Mesenteric fat pad (tissue), 1 donor: ENCODE measurements at regions not wholly inside any gene's neighbourhood (a gene's known extent, or its start where the extent isn't known, plus 50 kb on each side); places are given as distances from the start of the nearest gene placed in this dataset.
A peak's percentile ranks its signal among the peaks of the same experiment; 100 is the strongest.
"Not testable (repeated sequence)": the region's sequence is repeated elsewhere in the genome, so short reads cannot be mapped to it uniquely, and the experiment has no call there.

ENCODE experiments used
- DNase-seq: peaks from one replicate; pipeline ENCODE4 v3.0.0-alpha.2; 2020; ENCODE audit warnings: low spot score
- donor health status: DM: yes; HTN: yes; CAD: no.

- no peak for DNase-seq
Measured at GRCh38 chr4:189843413-189844009, 97.2 kb upstream of the FRG1 start.

- no peak for DNase-seq
Measured at GRCh38 chr4:189845145-189845846, 95.4 kb upstream of the FRG1 start.

DNA sequence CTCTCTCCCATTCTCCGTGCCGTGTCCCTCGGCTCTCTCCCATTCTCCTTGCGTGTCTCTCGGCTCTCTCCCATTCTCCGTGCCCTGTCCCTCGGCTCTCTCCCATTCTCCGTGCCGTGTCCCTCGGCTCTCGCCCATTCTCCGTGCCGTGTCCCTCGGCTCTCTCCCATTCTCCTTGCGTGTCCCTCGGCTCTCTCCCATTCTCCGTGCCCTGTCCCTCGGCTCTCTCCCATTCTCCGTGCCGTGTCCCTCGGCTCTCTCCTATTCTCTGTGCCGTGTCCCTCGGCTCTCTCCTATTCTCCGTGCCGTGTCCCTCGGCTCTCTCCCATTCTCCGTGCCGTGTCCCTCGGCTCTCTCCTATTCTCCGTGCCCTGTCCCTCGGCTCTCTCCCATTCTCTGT, 94.6 kb upstream of the FRG1 start:
- not testable (repeated sequence) for DNase-seq

- DNase-seq = not testable (repeated sequence)
Measured at GRCh38 chr4:189846608-189847007, 94.1 kb upstream of the FRG1 start.

DNA sequence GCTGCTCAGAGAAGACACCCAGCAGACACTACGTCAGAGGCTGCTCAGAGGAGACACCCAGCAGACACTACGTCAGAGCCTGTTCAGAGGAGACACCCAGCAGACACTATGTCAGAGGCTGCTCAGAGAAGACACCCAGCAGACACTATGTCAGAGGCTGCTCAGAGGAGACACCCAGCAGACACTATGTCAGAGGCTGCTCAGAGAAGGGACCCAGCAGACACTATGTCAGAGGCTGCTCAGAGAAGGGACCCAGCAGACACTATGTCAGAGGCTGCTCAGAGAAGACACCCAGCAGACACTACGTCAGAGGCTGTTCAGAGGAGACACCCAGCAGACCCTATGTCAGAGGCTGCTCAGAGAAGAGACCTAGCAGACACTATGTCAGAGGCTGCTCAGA, 92.0 kb upstream of the FRG1 start:
- not testable (repeated sequence) for DNase-seq

DNA sequence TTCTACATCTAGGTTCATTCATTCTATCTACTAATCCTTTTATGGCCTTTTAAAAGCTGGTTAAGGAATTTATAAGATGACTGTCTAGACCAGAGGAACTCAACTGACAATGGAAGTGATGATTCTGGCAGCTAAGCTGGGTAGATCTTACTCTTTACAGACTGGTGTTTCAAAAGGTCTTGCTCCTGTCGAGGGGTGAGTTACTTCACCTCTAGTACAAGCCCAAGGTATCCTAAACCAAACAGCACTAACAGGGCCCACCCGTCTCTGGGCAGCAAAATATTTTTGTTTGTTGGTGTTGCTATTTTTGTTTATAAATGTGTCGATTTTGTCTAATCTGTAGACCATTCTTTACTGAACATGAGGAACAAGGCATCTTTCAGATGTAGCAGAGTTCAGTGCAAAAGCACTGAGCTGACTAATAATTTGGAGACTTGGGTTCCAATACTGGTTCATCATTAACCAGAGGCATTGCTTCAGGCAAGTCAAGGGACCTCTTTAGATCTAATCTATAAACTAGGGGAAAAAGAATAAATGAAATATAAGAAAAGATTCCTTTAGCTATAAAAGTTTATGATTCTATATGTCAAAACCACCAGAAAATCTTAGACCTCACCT, 90.3 kb upstream of the FRG1 start:
- DNase-seq = no peak

DNA sequence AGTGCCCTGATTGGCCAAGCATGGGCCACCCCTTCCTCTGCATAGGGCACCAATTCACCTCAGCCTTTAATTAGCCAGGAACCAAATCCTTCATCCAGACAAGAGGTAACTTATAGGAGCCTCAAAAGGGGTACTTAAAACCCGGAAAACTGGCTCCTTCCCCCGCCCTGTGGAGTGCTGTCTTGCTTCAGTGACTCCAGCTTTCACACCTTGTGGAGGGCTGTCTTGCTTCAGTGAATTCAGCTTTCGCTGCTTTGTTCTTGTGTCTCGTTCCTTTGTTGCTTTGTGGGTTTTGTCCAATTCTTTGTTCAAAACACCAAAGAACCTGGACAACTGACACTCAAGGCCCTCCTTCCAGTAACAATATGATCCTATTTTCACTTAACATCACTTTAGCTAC, 82.2 kb upstream of the FRG1 start:
- DNase-seq = no peak

DNA sequence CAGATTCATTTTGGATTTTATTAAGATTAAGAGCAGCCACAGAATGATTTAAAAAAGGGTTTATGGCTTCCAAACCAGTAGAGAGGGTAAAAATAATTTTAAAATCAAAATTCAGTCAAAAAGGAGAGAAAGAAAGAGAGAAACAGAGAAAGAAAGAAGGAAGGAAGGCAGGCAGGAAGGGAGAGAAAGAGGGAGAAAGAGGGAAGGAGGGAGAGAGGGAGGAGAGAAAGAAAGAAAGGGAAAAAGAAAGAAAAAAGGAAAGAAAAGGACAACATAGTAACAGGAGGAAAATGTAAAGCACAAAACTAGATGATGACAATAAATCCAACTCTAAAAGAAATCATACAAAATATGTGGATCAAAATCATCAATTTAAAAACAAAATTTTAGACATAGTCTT, 79.6 kb upstream of the FRG1 start:
- DNase-seq = no peak

GRCh38 chr4:189869236-189869635, 71.4 kb upstream of the FRG1 start:
- no peak for DNase-seq

GRCh38 chr4:189870511-189871234, 70.0 kb upstream of the FRG1 start:
- no peak for DNase-seq

DNA sequence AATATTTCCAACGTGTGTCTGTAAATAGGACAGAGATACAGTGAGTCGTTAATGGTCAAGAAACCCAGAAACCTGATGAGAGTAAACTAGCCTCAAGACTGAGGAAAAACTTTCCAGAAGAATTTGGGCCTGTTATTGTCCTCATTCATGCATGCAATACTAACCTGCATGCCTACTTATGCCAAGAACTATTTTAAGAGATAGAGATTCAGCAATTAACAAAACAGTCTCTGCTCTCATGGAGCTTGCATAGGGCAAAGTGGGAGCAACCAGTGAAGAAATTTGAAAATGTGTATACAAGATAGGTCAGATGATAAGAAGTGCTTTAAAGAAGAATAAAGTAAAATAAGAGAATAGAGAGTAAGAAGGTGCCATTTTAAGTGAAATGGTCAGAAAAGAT, 66.1 kb upstream of the FRG1 start:
- DNase-seq = no peak

DNA sequence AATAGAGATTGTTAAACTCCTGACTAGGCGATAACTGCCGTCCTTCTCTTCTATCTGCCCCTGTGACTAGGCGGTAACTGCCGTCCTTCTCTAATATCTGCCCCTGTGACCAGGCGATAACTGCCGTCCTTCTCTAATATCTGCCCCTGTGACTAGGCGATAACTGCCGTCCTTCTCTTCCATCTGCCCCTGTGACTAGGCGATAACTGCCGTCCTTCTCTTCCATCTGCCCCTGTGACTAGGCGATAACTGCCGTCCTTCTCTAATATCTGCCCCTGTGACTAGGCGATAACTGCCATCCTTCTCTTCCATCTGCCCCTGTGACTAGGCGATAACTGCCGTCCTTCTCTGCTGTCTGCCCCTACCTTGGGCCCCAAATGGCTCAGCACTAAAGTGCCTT, 59.5 kb upstream of the FRG1 start:
- peak; percentile 98 for DNase-seq

- not testable (repeated sequence) for DNase-seq
Measured at GRCh38 chr4:189888407-189888806, 52.3 kb upstream of the FRG1 start.
